ENCODE measurements at regions not wholly inside any gene's neighbourhood (a gene's known extent, or its start where the extent isn't known, plus 50 kb on each side); places are given as distances from the start of the nearest gene placed in this dataset.
A peak's percentile ranks its signal among the peaks of the same experiment; 100 is the strongest.
"Not testable (repeated sequence)": the region's sequence is repeated elsewhere in the genome, so short reads cannot be mapped to it uniquely, and the experiment has no call there.

- Histone ChIP-seq H3K4me3 (no peak overlapping the region), H3K36me3 (no peaks in the 10 kb centered on the region), H3K27me3 (peaks cover 0 to 19% (median 2%) of the 10 kb centered on the region in 4 donors), H3K9me3 (no peaks in the 10 kb centered on the region), H3K4me1 (peaks cover 0 to 19% (median 9%) of the 10 kb centered on the region in 3 donors), H3K27ac (no peak overlapping the region)
- TF ChIP-seq CTCF (IDR thresholded peaks at IDR 0.05) (no peak), POLR2A (IDR thresholded peaks at IDR 0.05) (no peak)
- DNase-seq, result no peak
- 79 to 84% methylated on average over 2 of the region's 2 CpGs for WGBS, 2 donors
- intact Hi-C loops (cut with DNase I), result no loop called here
Measured at GRCh38 chr20:48377940-48378339, 449.9 kb downstream of the PREX1 start.

- H3K36me3 ChIP-seq, result no peaks in the 10 kb centered on the region
- intact Hi-C loops (cut with DNase I), result no loop called here
- no peak for DNase-seq
- no peak overlapping the region for H3K27ac ChIP-seq
- H3K27me3 ChIP-seq, result peaks cover 0 to 19% (median 2%) of the 10 kb centered on the region in 4 donors
- TF ChIP-seq POLR2A (IDR thresholded peaks at IDR 0.05) (no peak), CTCF (IDR thresholded peaks at IDR 0.05) (no peak)
- WGBS, 2 donors, result 84 to 88% methylated on average over 3 to 4 of the region's 8 CpGs
- H3K4me3 ChIP-seq, result no peak overlapping the region
- no peaks in the 10 kb centered on the region for H3K9me3 ChIP-seq
- peaks cover 0 to 19% (median 9%) of the 10 kb centered on the region in 3 donors for H3K4me1 ChIP-seq
Measured at GRCh38 chr20:48375804-48376203, 452.0 kb downstream of the PREX1 start.

GRCh38 chr20:48374991-48375595 is 452.7 kb downstream of the PREX1 start:
- no peak for TF ChIP-seq POLR2A (IDR thresholded peaks at IDR 0.05)
- TF ChIP-seq CTCF (IDR thresholded peaks at IDR 0.05), result no peak
- Histone ChIP-seq H3K27me3 (peaks cover 0 to 19% (median 2%) of the 10 kb centered on the region in 4 donors), H3K4me3 (no peak overlapping the region), H3K27ac (peak overlapping the region in 2 of 4 donors; percentile 61 to 70), H3K9me3 (no peaks in the 10 kb centered on the region), H3K36me3 (no peaks in the 10 kb centered on the region), H3K4me1 (peaks cover 0 to 19% (median 9%) of the 10 kb centered on the region in 3 donors)
- DNase-seq, result no peak
- intact Hi-C loops (cut with DNase I), result no loop called here
- 40 to 52% methylated on average over 7 to 12 of the region's 16 CpGs for WGBS, 2 donors

GRCh38 chr20:48374031-48374907 is 453.5 kb downstream of the PREX1 start:
- Histone ChIP-seq H3K27me3 (peaks cover 0 to 19% (median 2%) of the 10 kb centered on the region in 4 donors), H3K4me3 (peak overlapping the region in 1 of 4 donors; percentile 34), H3K27ac (peak overlapping the region in 2 of 4 donors; percentile 61 to 70), H3K4me1 (peaks cover 0 to 21% (median 9%) of the 10 kb centered on the region in 3 donors)
- 12 to 61% methylated on average over 6 to 17 of the region's 26 CpGs for WGBS, 2 donors
- TF ChIP-seq CTCF (IDR thresholded peaks at IDR 0.05), result peak in 4 of 6 experiments; percentile 15 to 36 (median 28)
- H3K9me3 ChIP-seq; H3K36me3 ChIP-seq; DNase-seq; intact Hi-C loops (cut with DNase I): not testable (repeated sequence)

- no peak for DNase-seq
- Histone ChIP-seq H3K4me3 (no peak overlapping the region), H3K9me3 (no peaks in the 10 kb centered on the region), H3K27ac (peak overlapping the region in 2 of 4 donors; percentile 57 to 65), H3K36me3 (no peaks in the 10 kb centered on the region), H3K27me3 (peaks cover 0 to 19% (median 2%) of the 10 kb centered on the region in 4 donors), H3K4me1 (peaks cover 0 to 28% (median 9%) of the 10 kb centered on the region in 3 donors)
- intact Hi-C loops (cut with DNase I), result no loop called here
- no peak for TF ChIP-seq POLR2A (IDR thresholded peaks at IDR 0.05)
- WGBS, 2 donors, result 83 to 87% methylated on average over 6 to 11 of the region's 19 CpGs
Measured at GRCh38 chr20:48373555-48373934, 454.3 kb downstream of the PREX1 start.

- H3K4me3 ChIP-seq; H3K36me3 ChIP-seq; intact Hi-C loops (cut with DNase I); H3K9me3 ChIP-seq; DNase-seq: not testable (repeated sequence)
- H3K27me3 ChIP-seq, result peaks cover 0 to 19% (median 2%) of the 10 kb centered on the region in 4 donors
- peak overlapping the region in 1 of 4 donors; percentile 14 for H3K27ac ChIP-seq
- 83 to 86% methylated on average over 8 to 20 of the region's 35 CpGs for WGBS, 2 donors
- H3K4me1 ChIP-seq, result peaks cover 0 to 32% (median 9%) of the 10 kb centered on the region in 3 donors
Measured at GRCh38 chr20:48372851-48373554, 454.8 kb downstream of the PREX1 start.

Data from esophagus squamous epithelium (tissue), 5 donors.